GM18861 (cell line): ENCODE measurements at regions not wholly inside any gene's neighbourhood (a gene's known extent, or its start where the extent isn't known, plus 50 kb on each side); places are given as distances from the start of the nearest gene placed in this dataset.

ENCODE experiments used
- ATAC-seq: cut with Tn5 transposase; IDR thresholded peaks from one replicate; pipeline ENCODE4 v1.9.1; 2021; ENCODE audit not compliant: unreplicated experiment

GRCh38 chr4:61068060-61068459, 132.1 kb upstream of the ADGRL3 start:
- no peak for ATAC-seq

DNA sequence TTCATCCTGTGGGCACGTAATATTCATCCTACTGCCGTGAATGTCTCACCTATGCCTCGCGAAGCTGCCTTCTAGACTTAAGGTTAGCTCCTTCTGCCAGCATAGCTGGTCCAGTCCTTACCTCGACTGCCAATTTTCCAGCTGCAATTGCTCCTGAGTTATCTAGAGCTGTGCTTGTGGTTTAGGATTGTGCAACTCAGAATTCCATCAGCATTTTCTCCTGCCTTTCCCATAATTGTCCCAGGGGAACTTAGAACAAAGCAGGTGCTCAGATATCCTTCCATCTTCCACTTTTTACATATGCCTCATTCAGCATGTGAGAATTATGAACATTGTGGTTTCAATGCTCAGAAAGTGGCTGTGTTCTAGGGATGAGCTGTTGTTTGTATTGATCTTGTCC, 131.4 kb upstream of the ADGRL3 start:
- ATAC-seq, result no peak

- no peak for ATAC-seq
Observed at GRCh38 chr4:61070269-61070668, 129.9 kb upstream of the ADGRL3 start.

DNA sequence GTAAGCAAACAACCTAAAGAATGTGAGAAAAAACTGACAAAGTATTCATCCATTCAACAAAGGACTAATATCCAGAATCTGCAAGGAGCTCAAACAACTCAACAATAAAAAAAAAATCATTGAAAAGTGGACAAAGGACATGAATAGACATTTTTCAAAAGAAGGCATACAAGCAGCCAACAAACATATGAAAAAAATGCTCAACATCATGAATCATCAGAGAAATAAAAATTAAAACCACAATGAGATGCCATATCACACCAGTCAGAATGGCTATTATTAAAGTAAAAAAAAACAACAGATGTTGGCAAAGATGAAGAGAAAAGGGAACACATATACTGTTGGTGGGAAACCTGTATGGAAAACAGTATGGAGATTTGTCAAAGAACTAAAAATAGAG, 120.7 kb upstream of the ADGRL3 start:
- no peak for ATAC-seq

- ATAC-seq, result no peak
Observed at GRCh38 chr4:61079976-61080375, 120.2 kb upstream of the ADGRL3 start.

GRCh38 chr4:61085534-61085933, 114.6 kb upstream of the ADGRL3 start:
- no peak for ATAC-seq

GRCh38 chr4:61086357-61086756, 113.8 kb upstream of the ADGRL3 start:
- ATAC-seq, result no peak

- ATAC-seq, result no peak
Observed at GRCh38 chr4:61086979-61087378, 113.1 kb upstream of the ADGRL3 start.

- no peak for ATAC-seq
Observed at GRCh38 chr4:61094854-61095598, 105.1 kb upstream of the ADGRL3 start.

DNA sequence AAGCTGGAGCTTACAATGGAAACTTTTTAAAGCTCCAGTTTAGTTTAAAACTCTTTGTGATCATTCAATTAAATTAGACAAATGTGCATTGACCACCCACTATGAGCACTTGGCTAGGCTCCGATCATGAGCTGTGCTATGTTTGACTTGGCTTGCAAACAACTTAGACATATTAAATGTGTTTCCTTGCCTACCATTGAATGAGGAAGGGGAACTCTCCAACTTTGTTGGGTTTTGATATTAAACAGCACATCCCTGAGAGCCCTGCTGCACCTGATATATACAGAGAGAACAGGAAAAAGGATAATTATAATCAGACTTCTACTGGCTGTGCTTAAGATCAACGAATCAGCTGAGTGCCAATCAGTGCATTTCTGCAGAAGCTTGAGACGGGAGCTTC, 71.4 kb upstream of the ADGRL3 start:
- no peak for ATAC-seq

DNA sequence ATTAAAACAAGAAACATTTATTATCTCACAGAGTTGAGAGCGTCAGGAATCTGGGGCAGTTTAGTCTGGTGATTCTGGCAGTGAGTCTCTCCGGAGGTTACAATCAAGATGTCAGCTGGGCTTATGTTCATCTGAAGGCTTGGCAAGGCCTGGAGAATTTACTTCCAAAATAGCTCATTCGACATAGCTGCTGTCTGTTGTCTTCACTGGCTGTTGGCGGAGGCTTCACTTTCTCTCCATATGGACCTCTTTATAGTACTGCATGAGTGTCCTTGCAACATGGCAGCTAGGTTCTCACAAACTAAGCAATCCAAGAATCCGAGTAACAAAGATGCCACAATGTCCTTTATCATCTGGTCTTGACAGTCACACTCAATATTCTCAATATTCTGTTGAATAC, 70.2 kb upstream of the ADGRL3 start:
- ATAC-seq, result no peak

- no peak for ATAC-seq
Observed at GRCh38 chr4:61143461-61143860, 56.7 kb upstream of the ADGRL3 start.

GRCh38 chr4:61149278-61149677, 50.8 kb upstream of the ADGRL3 start:
- ATAC-seq, result no peak
